CD4-positive, alpha-beta T cell treated with Interleukin-15 for 4 hours (primary cell): ENCODE measurements at regions not wholly inside any gene's neighbourhood (a gene's known extent, or its start where the extent isn't known, plus 50 kb on each side); places are given as distances from the start of the nearest gene placed in this dataset.
"Not testable (repeated sequence)": the region's sequence is repeated elsewhere in the genome, so short reads cannot be mapped to it uniquely, and the experiment has no call there.

Experiments used
- DNase-seq: peaks from one replicate; pipeline ENCODE4 v3.0.0-alpha.2; 2020; ENCODE audit warnings: low spot score

GRCh38 chr1:184820218-184820750 is 65.6 kb upstream of the EDEM3 start:
- DNase-seq = no peak

GRCh38 chr1:184818646-184819045 is 64.0 kb upstream of the EDEM3 start:
- DNase-seq = no peak

- not testable (repeated sequence) for DNase-seq
Observed at GRCh38 chr1:184817003-184817402, 62.3 kb upstream of the EDEM3 start.

- DNase-seq = no peak
Observed at GRCh38 chr1:184813528-184814089, 59.0 kb upstream of the EDEM3 start.

GRCh38 chr1:184811439-184812111 is 56.9 kb upstream of the EDEM3 start:
- no peak for DNase-seq

GRCh38 chr1:184810735-184811343 is 56.2 kb upstream of the EDEM3 start:
- DNase-seq = no peak

GRCh38 chr1:184806296-184806721 is 51.7 kb upstream of the EDEM3 start:
- DNase-seq = no peak

GRCh38 chr1:184805667-184806295 is 51.1 kb upstream of the EDEM3 start:
- DNase-seq = peak; percentile 84
